ENCODE measurements at regions not wholly inside any gene's neighbourhood (a gene's known extent, or its start where the extent isn't known, plus 50 kb on each side); places are given as distances from the start of the nearest gene placed in this dataset.

- no peak for TF ChIP-seq POLR2A (IDR thresholded peaks at IDR 0.05)
- TF ChIP-seq CTCF (IDR thresholded peaks at IDR 0.05), result no peak
Observed at GRCh38 chr12:69119770-69120169, 119.6 kb upstream of the CPSF6 start.
